ENCODE measurements at regions not wholly inside any gene's neighbourhood (a gene's known extent, or its start where the extent isn't known, plus 50 kb on each side); places are given as distances from the start of the nearest gene placed in this dataset.

DNA sequence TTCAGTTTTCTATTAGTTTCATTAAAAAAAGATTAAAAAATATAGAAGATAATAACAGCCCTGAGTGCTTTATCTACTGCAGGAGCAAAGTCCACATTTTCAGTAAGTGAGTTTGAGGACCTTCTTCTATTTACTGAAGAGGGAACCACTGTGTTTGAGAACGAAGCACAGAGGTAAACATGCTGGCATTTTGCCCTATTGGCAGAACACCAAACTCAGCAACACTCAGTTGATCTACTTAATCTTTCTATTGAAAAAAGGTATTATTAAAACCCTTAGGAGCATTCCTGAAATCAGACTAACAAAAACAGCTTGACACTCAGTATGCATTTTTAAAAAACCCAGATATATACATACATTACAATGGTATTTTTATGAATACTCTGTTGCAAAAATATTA lies 1496.7 kb downstream of the TECRL start:
- TF ChIP-seq, protein P1, sequence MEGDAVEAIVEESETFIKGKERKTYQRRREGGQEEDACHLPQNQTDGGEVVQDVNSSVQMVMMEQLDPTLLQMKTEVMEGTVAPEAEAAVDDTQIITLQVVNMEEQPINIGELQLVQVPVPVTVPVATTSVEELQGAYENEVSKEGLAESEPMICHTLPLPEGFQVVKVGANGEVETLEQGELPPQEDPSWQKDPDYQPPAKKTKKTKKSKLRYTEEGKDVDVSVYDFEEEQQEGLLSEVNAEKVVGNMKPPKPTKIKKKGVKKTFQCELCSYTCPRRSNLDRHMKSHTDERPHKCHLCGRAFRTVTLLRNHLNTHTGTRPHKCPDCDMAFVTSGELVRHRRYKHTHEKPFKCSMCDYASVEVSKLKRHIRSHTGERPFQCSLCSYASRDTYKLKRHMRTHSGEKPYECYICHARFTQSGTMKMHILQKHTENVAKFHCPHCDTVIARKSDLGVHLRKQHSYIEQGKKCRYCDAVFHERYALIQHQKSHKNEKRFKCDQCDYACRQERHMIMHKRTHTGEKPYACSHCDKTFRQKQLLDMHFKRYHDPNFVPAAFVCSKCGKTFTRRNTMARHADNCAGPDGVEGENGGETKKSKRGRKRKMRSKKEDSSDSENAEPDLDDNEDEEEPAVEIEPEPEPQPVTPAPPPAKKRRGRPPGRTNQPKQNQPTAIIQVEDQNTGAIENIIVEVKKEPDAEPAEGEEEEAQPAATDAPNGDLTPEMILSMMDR (IDR thresholded peaks at IDR 0.05) = no peak
- TF ChIP-seq POLR2A (IDR thresholded peaks at IDR 0.05) (no peak), POLR2AphosphoS5 (IDR thresholded peaks at IDR 0.05; ENCODE audit: insufficient read depth in 1 of 2, low read depth in 1 of 2) (no peak)
